ENCODE measurements at regions not wholly inside any gene's neighbourhood (a gene's known extent, or its start where the extent isn't known, plus 50 kb on each side); places are given as distances from the start of the nearest gene placed in this dataset.

DNA sequence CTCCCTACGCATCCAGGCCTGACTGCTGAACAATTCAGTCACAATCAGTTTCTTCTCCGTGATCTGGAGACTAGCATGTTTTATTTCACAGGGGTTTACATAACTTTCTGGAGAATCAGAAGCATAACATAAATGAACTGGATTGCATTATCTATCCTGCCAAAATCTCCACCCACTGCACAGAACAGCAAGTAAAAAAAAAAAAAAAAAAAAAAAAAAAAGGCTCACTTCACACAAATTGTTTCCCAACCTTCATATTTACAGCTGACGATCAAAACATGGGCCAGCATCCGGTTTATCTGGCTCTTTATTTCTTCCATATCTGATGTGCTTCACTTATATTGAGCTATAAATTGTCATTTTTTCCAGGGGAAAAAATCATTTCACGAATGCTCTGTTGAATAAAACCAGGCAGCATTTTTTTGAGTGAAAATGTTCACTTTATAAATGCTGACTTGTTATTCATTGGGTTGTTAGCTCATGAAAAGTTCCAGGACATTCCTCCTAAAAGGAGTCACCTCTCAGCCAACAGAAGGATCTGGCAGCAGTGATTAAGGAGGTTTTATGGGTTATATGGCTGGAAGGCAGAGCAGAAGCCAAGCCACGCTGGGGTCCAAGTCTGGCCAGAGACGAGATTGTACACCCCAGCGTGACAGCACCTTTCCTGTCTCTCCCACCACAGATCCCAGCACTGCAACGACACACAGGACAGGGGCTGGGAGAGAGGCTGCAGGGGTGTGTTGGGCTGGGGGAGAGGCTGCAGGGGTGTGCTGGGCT lies 51.2 kb upstream of the GLI2 start (continued):
- TF ChIP-seq RFX5 (IDR thresholded peaks at IDR 0.05; ENCODE audit: borderline replicate concordance, low read depth, low read length): no peak
- TF ChIP-seq KDM5A (IDR thresholded peaks at IDR 0.05; ENCODE audit: low read length): no peak
- TF ChIP-seq CHD7 (IDR thresholded peaks at IDR 0.05; ENCODE audit: insufficient replicate concordance, low read length): no peak
- TF ChIP-seq SP2 (IDR thresholded peaks at IDR 0.05; ENCODE audit: low read length): no peak
- TF ChIP-seq BCL11A (IDR thresholded peaks at IDR 0.05; ENCODE audit: low read depth in 2 of 2, low read length in 2 of 2): no peak
